ENCODE measurements at regions not wholly inside any gene's neighbourhood (a gene's known extent, or its start where the extent isn't known, plus 50 kb on each side); places are given as distances from the start of the nearest gene placed in this dataset.

GRCh38 chr18:55763298-55763697 is 175.3 kb upstream of the TCF4 start:
- no peaks in the 10 kb centered on the region for H3K9me3 ChIP-seq (ENCODE audit: control insufficient read depth, insufficient read depth, low read length)
- H4K20me1 ChIP-seq (ENCODE audit: control insufficient read depth, insufficient read depth, low read depth, low read length), result no peaks in the 10 kb centered on the region
- H3K4me2 ChIP-seq (ENCODE audit: low read length), result peak overlapping the region; percentile 37
- no peaks in the 10 kb centered on the region for H3F3A ChIP-seq (ENCODE audit: control insufficient read depth, insufficient read depth)
- TF ChIP-seq CTCF (IDR thresholded peaks at IDR 0.05; ENCODE audit: low read depth, low read length, poor library complexity, severe bottlenecking) (no peak), EZH2phosphoT487 (IDR thresholded peaks at IDR 0.05; ENCODE audit: borderline replicate concordance, low read length) (no peak)
- H3K4me1 ChIP-seq (ENCODE audit: control insufficient read depth, low read length), result peaks cover 27% of the 10 kb centered on the region
- H3K79me2 ChIP-seq (ENCODE audit: control insufficient read depth, low read length), result no peaks in the 10 kb centered on the region
- H3K36me3 ChIP-seq (ENCODE audit: control insufficient read depth, low read length), result no peaks in the 10 kb centered on the region
- H3K27me3 ChIP-seq (ENCODE audit: control insufficient read depth, low read length), result no peaks in the 10 kb centered on the region
- H3K9me2 ChIP-seq (replicated peaks; ENCODE audit: control insufficient read depth, low read length), result no peaks in the 10 kb centered on the region
- H3K27ac ChIP-seq (ENCODE audit: low read depth, low read length), result 0 out of 2 replicates have a peak overlapping the region, but pooled peaks have one; percentile 14
- 0 out of 2 replicates have a peak overlapping the region, but pooled peaks have one; percentile 5 for H3K4me3 ChIP-seq (ENCODE audit: low read length)

- Histone ChIP-seq H3K4me3 (ENCODE audit: low read length) (no peak overlapping the region), H3K9me2 (replicated peaks; ENCODE audit: control insufficient read depth, low read length) (no peaks in the 10 kb centered on the region), H3K79me2 (ENCODE audit: control insufficient read depth, low read length) (no peaks in the 10 kb centered on the region), H3K4me1 (ENCODE audit: control insufficient read depth, low read length) (peaks cover 27% of the 10 kb centered on the region), H4K20me1 (ENCODE audit: control insufficient read depth, insufficient read depth, low read depth, low read length) (no peaks in the 10 kb centered on the region), H3K9me3 (ENCODE audit: control insufficient read depth, insufficient read depth, low read length) (no peaks in the 10 kb centered on the region), H3F3A (ENCODE audit: control insufficient read depth, insufficient read depth) (no peaks in the 10 kb centered on the region), H3K27me3 (ENCODE audit: control insufficient read depth, low read length) (no peaks in the 10 kb centered on the region), H3K36me3 (ENCODE audit: control insufficient read depth, low read length) (no peaks in the 10 kb centered on the region), H3K27ac (ENCODE audit: low read depth, low read length) (no peak overlapping the region), H3K4me2 (ENCODE audit: low read length) (no peak overlapping the region)
- TF ChIP-seq EZH2phosphoT487 (IDR thresholded peaks at IDR 0.05; ENCODE audit: borderline replicate concordance, low read length) (no peak), CTCF (IDR thresholded peaks at IDR 0.05; ENCODE audit: low read depth, low read length, poor library complexity, severe bottlenecking) (no peak)
Measured at GRCh38 chr18:55762424-55762823, 174.4 kb upstream of the TCF4 start.

GRCh38 chr18:55753643-55754263 is 165.8 kb upstream of the TCF4 start:
- Histone ChIP-seq H3K9me2 (replicated peaks; ENCODE audit: control insufficient read depth, low read length) (no peaks in the 10 kb centered on the region), H3K9me3 (ENCODE audit: control insufficient read depth, insufficient read depth, low read length) (no peaks in the 10 kb centered on the region), H3K4me1 (ENCODE audit: control insufficient read depth, low read length) (no peaks in the 10 kb centered on the region), H3F3A (ENCODE audit: control insufficient read depth, insufficient read depth) (no peaks in the 10 kb centered on the region), H3K27ac (ENCODE audit: low read depth, low read length) (no peak overlapping the region), H3K36me3 (ENCODE audit: control insufficient read depth, low read length) (no peaks in the 10 kb centered on the region), H4K20me1 (ENCODE audit: control insufficient read depth, insufficient read depth, low read depth, low read length) (no peaks in the 10 kb centered on the region), H3K4me3 (ENCODE audit: low read length) (no peak overlapping the region), H3K4me2 (ENCODE audit: low read length) (no peak overlapping the region), H3K27me3 (ENCODE audit: control insufficient read depth, low read length) (no peaks in the 10 kb centered on the region), H3K79me2 (ENCODE audit: control insufficient read depth, low read length) (no peaks in the 10 kb centered on the region)
- TF ChIP-seq CTCF (IDR thresholded peaks at IDR 0.05; ENCODE audit: low read depth, low read length, poor library complexity, severe bottlenecking) (no peak), EZH2phosphoT487 (IDR thresholded peaks at IDR 0.05; ENCODE audit: borderline replicate concordance, low read length) (no peak)
